ENCODE measurements at regions not wholly inside any gene's neighbourhood (a gene's known extent, or its start where the extent isn't known, plus 50 kb on each side); places are given as distances from the start of the nearest gene placed in this dataset.
A peak's percentile ranks its signal among the peaks of the same experiment; 100 is the strongest.

GRCh38 chr2:128414351-128414750, 95.7 kb upstream of the HS6ST1 start:
- Histone ChIP-seq H3K27me3 (ENCODE audit: insufficient read depth in 3 of 3, low read length in 2 of 3) (no peaks in the 10 kb centered on the region), H3K27ac (no peak overlapping the region), H3K9me3 (no peaks in the 10 kb centered on the region), H3K36me3 (ENCODE audit: insufficient read depth in 1 of 2, low read depth in 1 of 2) (no peaks in the 10 kb centered on the region), H3K4me3 (no peak overlapping the region), H3K4me1 (no peaks in the 10 kb centered on the region)
- DNase-seq (peak in 1 of 2 donors; percentile 2), ATAC-seq (no peak)
- intact Hi-C loops (cut with DNase I), result no loop called here
- TF ChIP-seq, protein P1, sequence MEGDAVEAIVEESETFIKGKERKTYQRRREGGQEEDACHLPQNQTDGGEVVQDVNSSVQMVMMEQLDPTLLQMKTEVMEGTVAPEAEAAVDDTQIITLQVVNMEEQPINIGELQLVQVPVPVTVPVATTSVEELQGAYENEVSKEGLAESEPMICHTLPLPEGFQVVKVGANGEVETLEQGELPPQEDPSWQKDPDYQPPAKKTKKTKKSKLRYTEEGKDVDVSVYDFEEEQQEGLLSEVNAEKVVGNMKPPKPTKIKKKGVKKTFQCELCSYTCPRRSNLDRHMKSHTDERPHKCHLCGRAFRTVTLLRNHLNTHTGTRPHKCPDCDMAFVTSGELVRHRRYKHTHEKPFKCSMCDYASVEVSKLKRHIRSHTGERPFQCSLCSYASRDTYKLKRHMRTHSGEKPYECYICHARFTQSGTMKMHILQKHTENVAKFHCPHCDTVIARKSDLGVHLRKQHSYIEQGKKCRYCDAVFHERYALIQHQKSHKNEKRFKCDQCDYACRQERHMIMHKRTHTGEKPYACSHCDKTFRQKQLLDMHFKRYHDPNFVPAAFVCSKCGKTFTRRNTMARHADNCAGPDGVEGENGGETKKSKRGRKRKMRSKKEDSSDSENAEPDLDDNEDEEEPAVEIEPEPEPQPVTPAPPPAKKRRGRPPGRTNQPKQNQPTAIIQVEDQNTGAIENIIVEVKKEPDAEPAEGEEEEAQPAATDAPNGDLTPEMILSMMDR (IDR thresholded peaks at IDR 0.05), result no peak
- 88 to 97% (median 94%) methylated on average over 3 of the region's 3 CpGs for WGBS, 3 donors

DNA sequence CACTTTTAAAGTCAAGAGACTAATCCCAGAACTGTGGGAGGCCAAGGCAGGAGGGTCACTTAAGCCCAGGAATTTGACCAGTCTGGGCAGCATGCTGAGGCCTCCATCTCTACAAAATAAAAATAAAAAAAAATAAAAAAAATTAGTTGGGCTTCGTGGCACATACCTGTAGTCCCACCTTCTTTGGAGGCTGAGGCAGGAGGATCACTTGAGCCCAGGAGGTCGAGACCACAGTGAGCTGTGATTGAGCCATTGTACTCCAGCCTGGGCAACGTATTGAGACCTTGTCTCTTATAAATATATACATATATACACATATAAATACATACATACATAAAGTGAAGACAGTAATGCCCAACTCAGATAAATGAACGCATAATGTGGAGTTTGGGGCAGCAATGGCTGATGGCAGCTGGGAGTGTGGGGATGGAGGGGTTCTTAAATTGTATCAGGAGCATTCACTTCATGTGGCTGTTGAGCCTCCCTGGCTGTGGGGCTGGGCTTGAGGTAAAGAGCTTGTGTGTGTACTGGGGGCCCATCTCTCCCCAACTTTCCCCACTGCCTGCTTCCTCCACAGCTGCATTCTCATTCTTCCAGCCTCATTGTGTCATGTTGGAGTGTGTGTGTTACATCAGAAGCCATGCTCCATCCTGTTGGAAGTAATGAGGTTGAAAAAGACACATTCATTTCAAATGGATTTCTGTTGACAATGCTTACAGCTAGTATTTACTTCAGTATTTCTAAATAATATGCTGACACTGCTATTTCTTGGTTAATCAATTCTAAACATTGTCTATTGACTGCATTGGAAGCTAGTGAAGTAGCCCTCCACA, 96.5 kb upstream of the HS6ST1 start:
- 81 to 93% (median 90%) methylated on average over 4 of the region's 4 CpGs for WGBS, 3 donors
- intact Hi-C loops (cut with DNase I), result no loop called here
- Histone ChIP-seq H3K9me3 (no peaks in the 10 kb centered on the region), H3K36me3 (ENCODE audit: insufficient read depth in 1 of 2, low read depth in 1 of 2) (no peaks in the 10 kb centered on the region), H3K4me1 (no peaks in the 10 kb centered on the region), H3K27ac (no peak overlapping the region), H3K27me3 (ENCODE audit: insufficient read depth in 3 of 3, low read length in 2 of 3) (no peaks in the 10 kb centered on the region), H3K4me3 (no peak overlapping the region)
- ATAC-seq (no peak), DNase-seq (peak in 1 of 2 donors; percentile 7)
- TF ChIP-seq, protein P1 (IDR thresholded peaks at IDR 0.05), result no peak

- DNase-seq (no peak), ATAC-seq (no peak)
- TF ChIP-seq, protein P1 (IDR thresholded peaks at IDR 0.05), result no peak
- Histone ChIP-seq H3K4me1 (no peaks in the 10 kb centered on the region), H3K9me3 (no peaks in the 10 kb centered on the region), H3K27ac (no peak overlapping the region), H3K4me3 (no peak overlapping the region), H3K27me3 (ENCODE audit: insufficient read depth in 3 of 3, low read length in 2 of 3) (no peaks in the 10 kb centered on the region), H3K36me3 (ENCODE audit: insufficient read depth in 1 of 2, low read depth in 1 of 2) (no peaks in the 10 kb centered on the region)
- intact Hi-C loops (cut with DNase I), result no loop called here
- WGBS, 3 donors, result 87 to 95% (median 95%) methylated on average over 1 of the region's 1 CpG
Measured at GRCh38 chr2:128415779-128416061, 97.1 kb upstream of the HS6ST1 start.

DNA sequence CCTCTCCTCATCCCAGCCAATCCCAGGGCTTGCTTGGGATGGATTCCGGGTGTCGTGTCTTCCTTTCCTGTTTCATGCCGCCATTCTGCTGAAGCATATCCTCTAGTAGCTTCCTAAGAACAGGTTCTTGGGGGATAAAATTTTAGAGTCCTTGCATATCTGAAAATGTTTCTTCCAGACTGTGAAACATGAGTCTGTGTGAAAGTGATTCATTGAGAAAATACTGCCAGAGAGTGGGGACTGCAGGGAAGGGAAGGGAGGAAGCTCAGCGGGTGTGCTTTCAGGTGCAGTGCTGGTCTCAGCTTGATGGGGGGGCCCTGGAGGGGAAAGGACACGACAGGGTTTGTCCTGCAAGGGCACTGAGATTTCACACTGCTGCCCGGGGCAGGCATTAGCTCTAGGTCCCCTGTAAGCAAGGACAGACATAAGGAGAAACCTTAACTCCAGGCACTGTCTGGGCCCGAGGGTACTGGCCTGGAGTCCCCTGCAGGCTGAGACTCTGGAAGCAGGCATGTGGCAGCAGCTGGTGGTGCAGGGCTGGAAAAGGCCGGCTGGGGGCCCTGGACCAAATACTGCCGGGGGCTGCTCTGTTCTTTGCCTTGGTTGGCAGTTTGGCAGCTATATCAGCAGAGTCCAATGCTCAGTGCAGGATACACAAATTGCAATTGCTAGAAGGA, 97.6 kb upstream of the HS6ST1 start:
- TF ChIP-seq, protein P1 (IDR thresholded peaks at IDR 0.05), result no peak
- ATAC-seq (no peak), DNase-seq (peak in 1 of 2 donors; percentile 28)
- Histone ChIP-seq H3K27ac (no peak overlapping the region), H3K27me3 (ENCODE audit: insufficient read depth in 3 of 3, low read length in 2 of 3) (no peaks in the 10 kb centered on the region), H3K4me1 (no peaks in the 10 kb centered on the region), H3K4me3 (no peak overlapping the region), H3K9me3 (no peaks in the 10 kb centered on the region), H3K36me3 (ENCODE audit: insufficient read depth in 1 of 2, low read depth in 1 of 2) (no peaks in the 10 kb centered on the region)
- intact Hi-C loops (cut with DNase I), result no loop called here
- 70% methylated on average over 9 of the region's 9 CpGs for WGBS, 3 donors

Measured in psoas muscle (tissue), 7 donors.